Epithelial cell of esophagus (primary cell): ENCODE measurements at regions not wholly inside any gene's neighbourhood (a gene's known extent, or its start where the extent isn't known, plus 50 kb on each side); places are given as distances from the start of the nearest gene placed in this dataset.
A peak's percentile ranks its signal among the peaks of the same experiment; 100 is the strongest.

Experiments
- DNase-seq: peaks from one replicate; pipeline ENCODE4 v3.0.0; 2010; ENCODE audit warnings: low read depth
- H3K4me3 ChIP-seq: 2 replicates; pipeline ENCODE4 v1.5.1; 2011; ENCODE audit warnings: mild to moderate bottlenecking, low read length, control low read depth
- TF ChIP-seq, protein P1 (sequence below): IDR thresholded peaks from 2 replicates; pipeline ENCODE4 v1.5.1; 2011; ENCODE audit warnings: low read depth, mild to moderate bottlenecking, low read length, control low read depth, inconsistent platforms; ENCODE audit not compliant: insufficient read depth; ENCODE audit errors: missing control alignments

DNA sequence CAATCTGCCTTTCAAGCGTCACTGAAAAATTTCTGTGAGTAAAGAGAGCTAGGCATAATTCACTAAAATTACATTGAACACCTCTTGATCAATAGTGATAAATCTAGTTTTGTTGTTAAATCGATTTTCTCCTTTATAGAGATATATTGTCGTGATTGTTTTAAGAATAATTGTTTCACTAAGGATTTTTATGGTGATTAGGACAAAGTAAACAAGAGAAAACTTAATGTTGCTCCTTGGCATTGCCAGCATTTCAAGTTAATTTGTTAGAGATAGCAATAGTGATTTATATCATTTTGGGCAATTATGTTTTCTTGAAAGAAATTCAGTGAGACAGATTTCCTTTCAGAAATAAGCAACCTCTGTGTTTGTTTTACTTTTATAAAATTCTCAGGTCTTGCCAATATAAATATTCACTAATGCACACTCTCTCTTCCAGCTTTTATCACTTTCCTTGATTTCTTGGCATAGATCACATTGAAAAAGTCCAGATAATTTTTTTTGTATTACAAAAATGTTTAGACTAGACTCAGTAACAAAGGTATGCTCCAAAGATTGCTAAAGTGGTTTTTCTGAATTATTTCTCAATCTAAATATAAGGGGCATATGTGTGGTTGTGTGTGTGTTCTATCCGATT lies 538.7 kb downstream of the TFEC start:
- DNase-seq, result no peak
- TF ChIP-seq, protein P1, sequence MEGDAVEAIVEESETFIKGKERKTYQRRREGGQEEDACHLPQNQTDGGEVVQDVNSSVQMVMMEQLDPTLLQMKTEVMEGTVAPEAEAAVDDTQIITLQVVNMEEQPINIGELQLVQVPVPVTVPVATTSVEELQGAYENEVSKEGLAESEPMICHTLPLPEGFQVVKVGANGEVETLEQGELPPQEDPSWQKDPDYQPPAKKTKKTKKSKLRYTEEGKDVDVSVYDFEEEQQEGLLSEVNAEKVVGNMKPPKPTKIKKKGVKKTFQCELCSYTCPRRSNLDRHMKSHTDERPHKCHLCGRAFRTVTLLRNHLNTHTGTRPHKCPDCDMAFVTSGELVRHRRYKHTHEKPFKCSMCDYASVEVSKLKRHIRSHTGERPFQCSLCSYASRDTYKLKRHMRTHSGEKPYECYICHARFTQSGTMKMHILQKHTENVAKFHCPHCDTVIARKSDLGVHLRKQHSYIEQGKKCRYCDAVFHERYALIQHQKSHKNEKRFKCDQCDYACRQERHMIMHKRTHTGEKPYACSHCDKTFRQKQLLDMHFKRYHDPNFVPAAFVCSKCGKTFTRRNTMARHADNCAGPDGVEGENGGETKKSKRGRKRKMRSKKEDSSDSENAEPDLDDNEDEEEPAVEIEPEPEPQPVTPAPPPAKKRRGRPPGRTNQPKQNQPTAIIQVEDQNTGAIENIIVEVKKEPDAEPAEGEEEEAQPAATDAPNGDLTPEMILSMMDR, result no peak

GRCh38 chr7:115479448-115479847 lies 551.1 kb downstream of the TFEC start:
- no peak overlapping the region for H3K4me3 ChIP-seq
- DNase-seq, result no peak
- TF ChIP-seq, protein P1, result no peak

More for the DNA sequence above, 538.7 kb downstream of the TFEC start:
- H3K4me3 ChIP-seq, result no peak overlapping the region

- TF ChIP-seq, protein P1, result no peak
- H3K4me3 ChIP-seq, result no peak overlapping the region
- no peak for DNase-seq
Measured at GRCh38 chr7:115478426-115478825, 552.1 kb downstream of the TFEC start.

GRCh38 chr7:115477193-115477651 lies 553.3 kb downstream of the TFEC start:
- TF ChIP-seq, protein P1, result no peak
- peak; percentile 4 for DNase-seq
- no peak overlapping the region for H3K4me3 ChIP-seq

DNA sequence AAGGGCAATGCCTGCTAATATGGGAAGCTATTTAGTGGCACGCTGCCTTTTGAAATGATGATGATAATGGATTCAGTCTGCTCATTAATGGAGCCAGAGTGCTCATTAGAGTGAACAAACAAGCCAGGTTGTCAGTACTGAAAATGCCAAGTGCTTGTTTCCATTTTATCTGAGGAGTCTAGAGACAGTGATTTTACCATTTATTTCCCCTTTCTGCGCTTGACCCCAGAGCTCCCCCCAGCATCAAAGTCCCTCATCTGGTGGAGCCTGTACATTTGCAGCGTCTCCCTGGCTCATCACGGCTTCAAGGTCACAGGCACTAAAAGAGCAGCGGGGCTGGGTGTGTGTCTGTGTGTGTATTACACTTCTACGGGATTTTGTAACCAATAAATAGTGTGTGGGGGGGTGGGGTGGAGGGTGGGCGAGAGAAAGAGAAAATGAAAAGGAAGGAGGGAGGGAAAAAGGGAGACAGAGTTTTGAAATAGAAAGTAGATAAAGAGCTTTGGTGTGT lies 553.8 kb downstream of the TFEC start:
- H3K4me3 ChIP-seq, result no peak overlapping the region
- DNase-seq, result no peak
- TF ChIP-seq, protein P1, result no peak

DNA sequence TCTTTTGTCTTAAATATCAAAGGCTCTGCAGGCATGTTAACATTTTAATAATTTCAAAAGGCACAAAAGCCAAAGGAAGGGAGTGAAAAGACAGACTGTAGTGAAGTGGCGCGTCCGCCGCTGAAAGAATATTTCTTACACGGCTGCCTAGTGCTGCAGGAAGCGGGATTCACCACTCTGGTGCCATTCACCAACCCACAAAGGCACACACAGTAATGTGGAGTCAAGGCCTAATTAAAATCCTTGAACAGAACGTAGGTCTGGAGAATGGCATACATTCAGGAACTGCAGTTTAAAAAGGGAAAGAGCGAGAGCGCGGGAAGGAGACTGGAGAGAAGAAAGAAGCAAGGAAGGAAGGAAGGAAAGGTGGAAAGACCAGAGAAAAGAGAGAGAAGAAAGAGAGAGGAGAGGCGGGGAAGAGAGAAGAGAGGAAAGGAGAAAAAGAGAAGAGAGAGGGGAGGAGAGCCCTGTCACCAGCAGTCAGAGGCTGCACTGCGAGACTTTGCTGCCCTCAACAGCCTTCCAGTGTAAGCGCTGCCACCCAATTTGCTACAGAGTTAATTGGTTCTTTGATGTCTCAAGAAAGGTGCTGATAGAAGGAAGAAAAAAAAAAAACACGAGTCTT lies 554.0 kb downstream of the MDFIC start:
- H3K4me3 ChIP-seq, result no peak overlapping the region
- no peak for DNase-seq
- TF ChIP-seq, protein P1, result no peak
